Renal cortex interstitium (tissue), 11 donors: ENCODE measurements at regions not wholly inside any gene's neighbourhood (a gene's known extent, or its start where the extent isn't known, plus 50 kb on each side); places are given as distances from the start of the nearest gene placed in this dataset.
"Not testable (repeated sequence)": the region's sequence is repeated elsewhere in the genome, so short reads cannot be mapped to it uniquely, and the experiment has no call there.

Experiments
- DNase-seq, 11 donors: peaks; one replicate each; pipeline ENCODE4 v3.0.0-alpha.2; 2013; ENCODE audit warnings: low read depth in 9 of 11, low spot score in 4 of 11; ENCODE audit errors: extremely low read depth in 1 of 11

DNA sequence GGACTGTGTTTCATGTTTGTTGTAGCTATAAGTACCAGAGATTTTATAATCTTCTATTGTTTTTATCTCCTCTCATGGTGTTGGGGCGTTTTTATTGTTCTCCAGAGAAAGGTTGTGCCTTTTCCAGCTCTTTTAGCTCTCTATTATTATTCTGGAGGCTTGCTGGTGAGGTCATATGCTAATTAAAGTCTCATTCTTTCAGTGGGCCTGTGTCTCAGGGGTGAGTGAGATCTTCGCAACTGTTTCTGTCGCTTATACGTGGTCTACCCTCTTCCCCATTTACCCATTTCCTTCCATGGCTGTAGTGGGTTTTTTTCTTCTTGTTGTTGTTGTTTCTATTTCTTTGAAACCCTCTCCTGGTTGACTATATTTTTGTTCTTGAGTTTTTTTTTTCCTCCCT, 584.9 kb downstream of the TMEM182 start:
- DNase-seq = no peak

DNA sequence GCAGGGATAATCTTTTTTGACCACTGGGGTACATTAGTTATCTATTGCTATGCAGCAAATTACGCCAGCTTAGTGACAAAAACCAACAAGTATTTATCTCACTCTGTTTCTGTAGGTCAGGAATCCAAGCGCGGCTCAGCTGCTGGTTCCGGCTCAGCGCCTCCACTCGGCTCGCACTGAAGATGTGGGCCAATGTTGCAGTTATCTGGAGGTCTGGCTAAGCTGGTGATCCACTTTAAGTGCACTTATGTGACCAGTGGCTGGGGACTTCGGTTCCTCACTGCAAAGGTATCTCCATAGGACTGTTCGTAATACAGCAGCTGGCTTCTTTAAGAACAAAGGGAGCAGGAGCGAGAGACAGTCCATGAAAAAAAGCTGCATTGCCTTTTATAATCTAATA, 591.9 kb downstream of the TMEM182 start:
- DNase-seq = peak in 2 of 11 donors; percentile 0 to 1

DNA sequence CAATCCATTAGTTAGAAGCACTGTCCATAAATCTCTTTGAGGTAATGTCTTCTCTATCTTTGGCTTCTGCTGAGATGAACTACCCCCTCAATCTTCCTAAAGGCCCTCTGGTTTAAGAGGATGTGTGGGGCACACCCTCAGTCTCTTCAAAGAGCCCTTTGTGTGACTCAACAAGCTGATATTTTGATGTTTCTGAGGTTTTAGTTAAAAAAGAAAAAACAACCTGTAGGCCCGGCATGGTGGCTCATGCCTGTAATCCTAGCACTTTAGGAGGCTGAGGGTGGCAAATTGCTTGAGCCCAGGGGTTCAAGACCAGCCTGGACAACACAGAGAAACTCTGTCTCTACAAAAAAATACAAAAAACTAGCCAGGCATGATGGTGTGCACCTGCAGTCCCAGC, 593.5 kb downstream of the TMEM182 start:
- DNase-seq = no peak

DNA sequence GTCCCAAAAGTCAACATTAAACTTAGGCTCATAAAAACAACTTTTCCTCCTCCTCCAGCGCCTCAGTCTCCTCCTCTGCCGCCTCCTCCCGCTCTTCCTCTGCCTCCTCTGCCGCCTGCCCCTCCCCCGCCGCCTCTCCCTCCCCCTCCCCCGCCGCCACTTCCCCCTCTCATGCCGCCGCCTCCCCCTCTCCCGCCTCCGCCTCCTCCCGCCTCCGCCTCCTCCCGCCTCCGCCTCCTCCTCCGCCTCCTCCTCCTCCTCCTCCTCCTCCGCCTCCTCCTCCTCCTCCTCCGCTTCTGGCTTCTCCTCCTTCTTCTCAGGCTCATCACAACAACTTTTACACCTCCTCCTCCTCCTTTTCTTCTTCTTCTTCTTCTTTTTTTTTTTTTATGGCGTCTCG, 599.9 kb downstream of the TMEM182 start:
- DNase-seq = no peak

DNA sequence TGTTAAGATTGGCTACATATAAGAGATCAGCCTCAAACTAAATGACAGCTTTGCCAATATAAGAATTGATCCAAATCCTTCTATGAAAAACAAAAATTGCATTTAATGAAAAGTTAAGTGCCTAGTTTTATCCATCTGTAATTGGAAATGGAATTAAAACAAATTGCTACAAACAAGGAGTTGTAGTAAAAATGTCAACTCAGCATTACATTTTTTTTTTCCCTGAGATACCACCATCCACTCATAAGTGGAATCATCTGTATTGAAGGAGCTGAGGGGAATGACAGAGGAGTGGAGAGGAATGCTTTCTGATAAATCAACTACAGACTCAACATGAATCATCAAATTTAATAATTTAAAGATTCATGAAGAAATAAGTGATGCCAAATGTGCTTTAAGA, 601.8 kb downstream of the TMEM182 start:
- no peak for DNase-seq

DNA sequence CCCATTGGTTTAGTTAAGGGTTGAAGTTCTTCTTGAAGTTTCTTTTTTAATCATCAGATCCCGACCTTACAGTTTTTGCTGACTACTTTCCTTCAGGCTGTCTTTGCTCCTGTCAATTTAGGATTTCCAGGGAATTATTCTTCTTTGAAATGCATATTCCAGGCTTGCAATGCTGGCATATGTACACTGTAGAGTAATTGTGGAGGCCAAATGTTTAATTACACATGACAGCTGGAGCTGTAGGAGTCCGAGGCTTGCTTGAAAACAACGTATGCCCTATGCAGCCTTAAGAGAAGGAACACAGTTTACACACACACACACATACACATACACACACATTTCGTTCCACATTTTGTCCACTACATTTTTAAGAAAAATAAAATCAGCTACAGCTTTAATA, 602.3 kb downstream of the TMEM182 start:
- no peak for DNase-seq

DNA sequence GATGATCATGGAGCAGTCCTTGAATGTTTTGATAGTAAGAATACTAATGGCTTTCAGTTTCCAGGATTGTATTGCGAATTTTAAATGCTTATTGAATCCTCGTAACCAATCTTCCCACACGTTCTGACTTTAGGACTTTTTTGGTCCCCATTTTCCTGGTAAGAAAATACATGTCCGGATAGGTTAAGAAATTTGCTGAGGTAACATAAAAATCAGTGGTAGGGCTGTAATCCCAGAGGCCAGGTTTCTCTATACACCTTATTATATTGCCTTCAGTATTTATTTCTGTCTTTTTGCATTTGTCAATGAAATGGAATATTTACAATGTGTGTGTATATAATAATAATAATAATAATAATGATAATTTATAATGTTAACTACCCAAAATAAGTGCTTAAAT, 603.2 kb downstream of the TMEM182 start:
- DNase-seq = no peak

DNA sequence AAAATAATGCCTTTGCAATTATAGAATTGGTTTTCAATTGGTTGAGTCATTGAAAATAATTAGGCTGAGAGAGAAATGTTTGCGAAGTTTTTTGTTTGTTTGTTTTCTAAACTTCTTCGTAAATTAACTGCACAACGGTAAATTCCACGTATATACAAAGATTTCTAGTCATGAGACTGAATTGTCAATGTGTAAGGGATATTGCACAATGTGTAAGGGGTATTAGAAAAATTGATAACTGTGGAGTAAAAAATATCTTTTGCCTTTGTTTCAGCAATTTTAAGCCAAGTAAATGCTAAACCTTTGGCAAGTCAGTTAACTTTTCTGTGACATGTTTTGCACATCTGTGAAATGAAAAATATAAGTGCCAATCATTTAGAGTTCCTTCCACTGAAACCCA, 606.0 kb downstream of the TMEM182 start:
- DNase-seq = no peak

DNA sequence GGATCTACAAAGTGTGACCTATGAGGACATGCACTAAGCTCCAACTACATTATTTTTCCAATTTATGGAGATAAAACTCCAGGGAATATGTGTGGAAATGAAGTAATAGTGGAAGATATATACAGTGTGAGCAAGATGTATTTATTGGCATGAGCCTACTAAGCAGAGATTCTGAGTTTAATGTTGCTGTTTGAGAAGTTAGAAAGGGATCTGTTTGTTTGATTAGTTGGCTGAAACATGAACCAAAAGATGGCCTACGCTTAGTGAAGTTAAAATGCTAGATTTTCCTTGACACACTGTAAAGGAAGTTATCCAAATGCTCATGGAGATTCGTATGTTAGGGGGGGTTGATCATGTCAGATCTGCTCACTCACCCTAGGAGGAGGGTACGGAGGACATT, 621.7 kb downstream of the TMEM182 start:
- DNase-seq = no peak

DNA sequence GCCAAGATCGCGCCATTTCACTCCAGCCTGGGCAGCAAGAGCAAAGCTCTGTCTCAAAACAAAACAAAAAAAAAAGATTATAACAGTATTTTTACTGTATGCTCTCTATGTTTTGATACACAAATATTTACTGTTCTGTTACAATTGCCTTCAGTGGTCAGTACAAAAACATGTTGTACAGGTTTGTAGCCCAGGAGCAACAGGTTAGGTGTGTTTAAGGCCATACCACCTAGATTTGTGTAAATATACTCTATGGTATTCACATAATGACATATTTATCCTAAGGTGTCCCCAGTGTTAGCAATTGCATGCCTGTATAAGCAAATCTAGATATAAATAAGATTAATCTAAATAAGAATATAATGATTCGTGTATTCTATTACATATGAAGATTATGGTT, 625.0 kb downstream of the TMEM182 start:
- DNase-seq = no peak

DNA sequence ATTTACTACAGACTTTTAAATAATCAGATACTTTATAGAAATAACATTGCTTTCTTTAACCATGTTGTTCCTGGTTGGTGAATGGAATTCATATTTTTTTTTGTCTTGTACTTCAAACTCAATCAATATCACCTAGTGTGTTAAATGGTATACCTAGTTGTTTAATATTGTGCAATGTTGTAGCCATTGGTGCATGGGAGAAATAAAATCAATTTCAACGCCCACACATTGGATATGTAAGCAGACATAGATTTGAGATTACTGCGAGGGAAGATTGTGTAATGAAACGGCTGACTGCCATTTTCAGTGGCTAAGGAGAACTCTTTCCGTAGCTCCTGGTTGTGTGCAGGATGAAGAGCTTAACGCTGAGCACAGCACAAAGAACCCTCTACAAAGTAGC, 626.1 kb downstream of the TMEM182 start:
- DNase-seq = no peak

DNA sequence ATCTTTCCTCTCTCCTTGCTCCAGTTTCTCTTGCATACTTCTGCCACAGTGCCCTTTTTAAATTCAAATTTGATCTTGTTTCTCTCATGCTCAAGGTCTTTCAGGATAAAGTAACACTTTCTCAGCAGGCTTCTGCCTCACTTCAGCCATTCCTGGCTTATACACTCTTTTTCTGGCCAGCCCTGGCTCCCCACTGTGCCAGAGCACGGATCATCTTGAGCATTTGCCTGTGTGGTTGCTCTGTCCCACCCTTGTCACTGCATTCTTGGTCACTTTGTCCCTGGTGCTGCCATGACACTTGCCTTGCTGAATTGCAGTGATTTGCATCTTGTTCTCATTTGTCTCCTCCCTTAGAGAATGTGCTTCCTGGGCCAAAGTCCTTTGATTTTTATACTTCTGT, 634.3 kb downstream of the TMEM182 start:
- no peak for DNase-seq

DNA sequence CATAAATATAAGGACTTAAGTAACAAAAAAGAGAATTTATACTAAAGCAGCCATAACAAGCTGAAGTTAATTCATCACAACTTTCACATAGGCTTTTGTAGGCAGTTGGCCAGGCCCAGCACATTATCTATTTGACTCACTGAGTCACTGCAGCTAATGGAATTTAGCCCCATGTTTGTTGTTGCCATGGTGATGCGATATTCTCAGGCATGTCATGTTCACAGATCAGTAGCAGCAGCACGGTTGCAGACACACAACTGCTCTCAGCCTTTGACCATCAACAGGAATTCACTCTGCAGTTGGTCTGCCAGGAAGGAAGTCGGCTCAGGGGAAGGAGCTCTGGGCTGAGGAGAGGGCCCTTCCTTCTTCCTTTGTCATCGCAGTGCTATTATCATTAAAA, 639.8 kb downstream of the TMEM182 start:
- DNase-seq = peak in 10 of 11 donors; percentile 10 to 70 (median 36)

DNA sequence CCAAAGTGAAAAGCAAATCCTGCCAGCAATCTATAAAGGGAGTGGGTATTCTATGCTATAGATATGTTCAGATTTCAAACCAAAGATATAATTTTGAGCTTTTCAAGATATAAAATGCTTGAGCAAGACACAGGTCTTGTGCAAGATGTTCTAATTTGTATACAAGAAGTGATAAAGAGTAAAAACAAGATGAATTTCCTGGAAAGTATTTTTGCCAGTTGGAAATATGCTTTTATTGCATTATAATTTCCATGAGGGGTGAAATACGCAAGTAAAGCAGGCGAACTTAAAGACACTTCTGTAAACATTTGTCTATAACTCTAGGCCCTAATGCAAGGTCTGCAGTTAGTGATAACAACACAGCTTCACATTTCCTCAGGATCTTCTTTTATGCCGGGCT, 640.5 kb downstream of the TMEM182 start:
- DNase-seq = no peak

DNA sequence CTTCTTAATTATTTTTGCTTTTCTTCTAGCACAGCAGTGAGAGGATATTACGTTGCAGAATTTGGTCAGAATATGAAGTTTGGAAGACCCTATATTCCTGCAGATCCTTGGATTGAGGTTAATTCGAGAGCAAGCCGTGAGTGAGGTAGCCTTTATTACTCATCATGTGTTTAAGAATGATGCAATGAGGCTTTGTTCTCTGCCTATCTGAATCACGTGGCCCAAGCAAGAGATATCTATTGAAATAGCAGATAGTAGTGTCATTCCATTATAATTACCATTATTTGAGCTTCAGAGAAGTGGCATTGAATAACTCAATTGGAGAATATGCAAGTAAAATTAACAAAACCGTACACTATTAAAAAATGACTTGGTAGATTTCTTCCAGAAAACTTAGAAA, 641.1 kb downstream of the TMEM182 start:
- DNase-seq = no peak

DNA sequence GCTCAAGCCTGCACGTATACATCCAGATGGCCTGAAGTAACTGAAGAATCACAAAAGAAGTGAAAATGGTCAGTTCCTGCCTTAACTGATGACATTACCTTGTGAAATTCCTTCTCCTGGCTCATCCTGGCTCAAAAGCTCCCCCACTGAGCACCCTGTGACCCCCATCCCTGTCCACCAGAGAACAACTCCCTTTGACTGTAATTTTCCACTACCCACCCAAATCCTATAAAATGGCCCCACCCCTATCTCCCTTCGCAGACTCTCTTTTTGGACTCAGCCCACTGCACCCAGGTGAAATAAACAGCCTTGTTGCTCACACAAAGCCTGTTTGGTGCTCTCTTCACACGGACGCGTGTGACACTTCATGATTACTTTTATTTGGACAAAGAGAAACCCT, 641.6 kb downstream of the TMEM182 start:
- DNase-seq = not testable (repeated sequence)

DNA sequence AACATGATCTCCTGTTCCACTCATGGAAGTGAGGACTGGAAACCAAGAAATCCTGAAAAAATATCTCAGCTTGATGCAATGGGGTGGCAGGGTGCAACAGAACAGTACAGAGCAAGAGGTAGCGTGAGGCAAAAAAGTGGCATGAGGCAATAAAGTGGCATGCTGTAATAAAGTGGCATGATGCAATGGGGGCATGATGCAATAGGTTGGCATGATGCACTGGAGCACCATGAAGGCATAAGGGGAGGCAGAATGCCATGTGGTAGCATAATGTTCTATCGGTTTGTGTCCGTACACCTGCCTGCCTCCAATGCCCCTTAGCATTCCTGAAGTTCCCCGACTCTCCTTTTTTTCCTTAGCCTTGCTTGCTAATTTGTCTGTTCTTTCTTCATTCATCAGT, 648.4 kb downstream of the TMEM182 start:
- no peak for DNase-seq

DNA sequence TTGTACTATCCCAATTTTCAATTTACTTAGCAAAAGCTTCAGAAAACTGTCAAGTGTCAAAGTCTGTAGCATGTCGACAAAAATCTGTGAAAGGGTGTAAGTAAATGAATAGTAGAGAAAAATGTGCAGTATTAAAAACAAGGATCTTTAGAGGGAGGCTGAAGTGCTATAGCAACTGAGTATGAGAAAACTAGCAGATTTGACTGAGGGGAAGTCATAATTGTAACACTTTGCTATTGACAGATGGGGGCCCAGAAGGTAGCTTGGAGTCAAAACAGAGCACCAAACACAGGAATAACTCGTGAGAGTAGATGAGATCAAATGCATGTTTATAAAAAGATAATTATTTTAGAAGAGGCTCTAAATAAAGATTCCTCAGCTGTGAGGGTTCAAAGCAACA, 657.7 kb downstream of the TMEM182 start:
- DNase-seq = no peak

DNA sequence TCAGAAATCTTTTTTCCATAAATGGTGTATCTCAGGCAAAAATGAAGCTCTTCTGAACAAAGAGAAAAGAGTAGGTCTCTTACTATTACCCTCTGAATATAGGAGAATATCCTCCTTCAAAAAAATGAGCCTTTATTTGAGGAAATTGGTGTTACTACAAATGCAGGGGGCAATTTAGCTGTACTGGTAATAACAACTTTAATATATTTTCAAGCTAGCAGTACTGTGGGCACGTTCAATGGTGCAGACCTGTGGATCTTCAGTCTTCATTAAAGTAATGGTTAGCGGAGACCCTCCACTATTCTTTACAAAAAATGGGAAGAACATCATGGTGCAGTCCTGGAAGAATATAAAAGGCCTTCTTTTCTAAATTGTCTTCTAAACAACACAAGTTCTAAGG, 661.3 kb downstream of the TMEM182 start:
- DNase-seq = no peak

DNA sequence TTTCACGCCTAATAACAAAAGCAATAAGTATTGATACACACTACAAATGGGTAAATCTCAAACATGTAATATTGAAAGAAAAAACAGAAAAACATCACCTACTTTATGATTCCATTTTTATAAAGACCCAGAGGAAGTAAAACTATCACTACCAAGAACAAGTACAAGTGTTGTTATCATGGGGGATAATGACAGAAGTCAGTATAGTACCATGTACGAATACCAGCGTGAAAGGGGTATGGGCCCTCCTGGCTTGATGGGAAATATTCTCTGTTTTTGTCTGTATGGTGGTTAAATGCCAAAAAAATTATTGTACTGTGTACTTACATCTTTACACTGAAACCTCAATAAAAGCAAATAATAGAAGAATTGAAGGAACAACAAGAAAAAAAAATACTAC, 665.7 kb downstream of the TMEM182 start:
- DNase-seq = no peak

DNA sequence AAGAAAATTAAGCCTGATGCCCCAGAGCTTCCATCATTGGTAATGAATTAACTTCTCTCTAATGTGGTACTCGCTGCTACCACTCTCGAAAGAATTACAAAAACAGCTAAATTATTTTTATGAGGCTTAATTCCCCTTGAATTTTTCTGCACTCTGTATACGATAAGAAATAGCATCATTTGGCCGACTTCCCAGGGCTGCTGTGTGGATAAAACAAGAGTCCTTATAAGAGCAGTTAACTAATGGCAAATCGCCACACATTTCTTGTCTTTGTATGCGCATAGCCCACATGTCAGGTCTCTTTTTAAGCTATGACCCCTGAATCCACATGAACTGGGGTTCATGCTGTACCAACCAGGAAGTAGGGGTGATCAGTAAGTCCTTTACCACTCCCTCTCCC, 668.4 kb downstream of the TMEM182 start:
- DNase-seq = no peak

DNA sequence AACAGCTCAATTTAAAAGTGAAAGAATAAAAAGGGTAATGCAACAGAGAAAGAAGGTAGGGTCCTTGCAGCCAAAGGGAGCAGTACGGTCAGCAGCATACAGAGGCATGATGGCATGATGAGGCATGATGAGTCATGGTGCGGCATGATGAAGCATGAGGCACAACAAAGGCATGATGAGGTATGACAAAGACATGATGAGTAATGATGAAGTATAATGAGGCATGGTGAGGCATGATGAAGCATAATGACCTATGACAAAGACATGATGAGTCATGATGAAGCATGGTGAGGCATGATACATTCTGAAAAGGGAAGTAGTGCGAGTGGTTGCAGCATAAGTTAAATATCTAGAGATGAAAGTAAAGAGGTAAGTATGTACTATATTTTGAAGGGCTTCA, 673.2 kb downstream of the TMEM182 start:
- no peak for DNase-seq
